K562 (cell line): ENCODE measurements at regions not wholly inside any gene's neighbourhood (a gene's known extent, or its start where the extent isn't known, plus 50 kb on each side); places are given as distances from the start of the nearest gene placed in this dataset.

ENCODE experiments used
- CBX1 ChIP-seq: sonication (generic); IDR thresholded peaks from 2 replicates; pipeline ENCODE4 v1.6.1; 2016; ENCODE audit warnings: antibody characterized with exemption, low read depth, mild to moderate bottlenecking
- CEBPG ChIP-seq, 3 experiments: fragments of 200-800 bp in 1 of 3; sonication (Bioruptor generic) in 1 of 3; sonication (generic) in 1 of 3; formaldehyde crosslinking in 1 of 3; IDR thresholded peaks in 2 of 3; conservative IDR thresholded peaks in 1 of 3; 2 replicates each; pipeline versions ENCODE4 v1.6.1 to v1.8.0; 2016 to 2022; ENCODE audit warnings: missing compliant biosample characterization in 2 of 3, missing genetic modification characterization in 2 of 3, mild to moderate bottlenecking in 1 of 3, missing genetic modification reagents in 1 of 3
- E2F8 ChIP-seq: fragments of 450-650 bp; IDR thresholded peaks from 2 replicates; pipeline ENCODE4 v1.7.1; 2018; ENCODE audit warnings: mild to moderate bottlenecking, low read depth; ENCODE audit not compliant: partially characterized antibody
- HDAC3 ChIP-seq: fragments of 450-650 bp; IDR thresholded peaks from 2 replicates; pipeline ENCODE4 v1.6.1; 2018; ENCODE audit warnings: borderline replicate concordance, mild to moderate bottlenecking, moderate library complexity; ENCODE audit not compliant: partially characterized antibody
- HNRNPH1 ChIP-seq: fragments of 200-400 bp; formaldehyde crosslinking; optimal IDR thresholded peaks from 2 replicates; pipeline ENCODE3; 2017; ENCODE audit warnings: low read depth, mild to moderate bottlenecking, low read length, moderate library complexity
- MTA1 ChIP-seq: fragments of 450-650 bp; IDR thresholded peaks from 2 replicates; pipeline ENCODE4 v1.6.1; 2017; ENCODE audit warnings: borderline replicate concordance
- ZBTB9 ChIP-seq: fragments of 450-650 bp; formaldehyde crosslinking; IDR thresholded peaks from 2 replicates; pipeline ENCODE4 v1.4.0; 2020; ENCODE audit warnings: mild to moderate bottlenecking, moderate library complexity
- ZNF316 ChIP-seq: fragments of 450-650 bp; IDR thresholded peaks from 2 replicates; pipeline ENCODE4 v1.6.1; 2016

GRCh38 chr18:22650247-22650646 is 232.5 kb upstream of the CTAGE1 start (continued):
- TF ChIP-seq CEBPG (CRISPR knock-in tag; IDR thresholded peaks at IDR 0.05), result no peak
- peak; percentile 62 to 95 for TF ChIP-seq CEBPG (tag; conservative IDR thresholded peaks at IDR 0.05 in 1 of 2, IDR thresholded peaks at IDR 0.05 in 1 of 2)
- TF ChIP-seq CBX1, result no peak
- TF ChIP-seq HDAC3, result no peak
- no peak for TF ChIP-seq HNRNPH1
- TF ChIP-seq ZBTB9 (CRISPR knock-in tag), result no peak
- TF ChIP-seq E2F8, result no peak
- no peak for TF ChIP-seq MTA1
- TF ChIP-seq ZNF316, result peak; percentile 52
